T47D (cell line): ENCODE measurements at regions not wholly inside any gene's neighbourhood (a gene's known extent, or its start where the extent isn't known, plus 50 kb on each side); places are given as distances from the start of the nearest gene placed in this dataset.
A peak's percentile ranks its signal among the peaks of the same experiment; 100 is the strongest.

ENCODE experiments used
- DNase-seq, 2 experiments: peaks; one replicate each; pipeline versions ENCODE4 v3.0.0 to v3.0.0-alpha.2; 2011 to 2012; ENCODE audit warnings: low read depth in 1 of 2, low spot score in 1 of 2
- JUND ChIP-seq: IDR thresholded peaks from 2 replicates; pipeline ENCODE4 v1.6.1; 2012; ENCODE audit warnings: low read depth
- in situ Hi-C: cut with HindIII; loops from 2 replicates; pipeline ENCODE4 v1.10.0; 2016; ENCODE audit warnings: low sequenced_read_pairs, low pct_unique_long_range_greater_than_20kb

DNA sequence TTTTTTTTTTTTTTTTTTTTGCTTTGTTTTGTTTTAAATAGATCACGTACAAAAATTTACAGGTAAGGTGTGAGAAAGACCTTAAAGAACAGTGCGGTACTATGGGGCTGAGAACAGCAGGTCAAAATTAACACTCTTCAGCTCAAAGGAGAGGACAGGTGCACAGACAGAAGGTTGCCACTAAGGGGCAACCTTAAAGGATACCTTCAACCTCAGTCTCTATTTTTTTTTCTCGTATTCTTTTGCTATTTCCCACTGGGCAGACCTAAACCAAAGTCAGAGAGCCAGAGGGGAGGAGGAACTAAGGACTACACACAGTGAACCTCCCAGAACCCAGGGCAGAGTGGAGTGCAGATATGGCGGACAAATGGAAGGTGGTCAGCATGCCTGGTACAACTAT lies 1984.3 kb upstream of the IGFBP7 start:
- TF ChIP-seq JUND, result no peak
- in situ Hi-C loops, result no loop called here
- DNase-seq, result no peak

DNA sequence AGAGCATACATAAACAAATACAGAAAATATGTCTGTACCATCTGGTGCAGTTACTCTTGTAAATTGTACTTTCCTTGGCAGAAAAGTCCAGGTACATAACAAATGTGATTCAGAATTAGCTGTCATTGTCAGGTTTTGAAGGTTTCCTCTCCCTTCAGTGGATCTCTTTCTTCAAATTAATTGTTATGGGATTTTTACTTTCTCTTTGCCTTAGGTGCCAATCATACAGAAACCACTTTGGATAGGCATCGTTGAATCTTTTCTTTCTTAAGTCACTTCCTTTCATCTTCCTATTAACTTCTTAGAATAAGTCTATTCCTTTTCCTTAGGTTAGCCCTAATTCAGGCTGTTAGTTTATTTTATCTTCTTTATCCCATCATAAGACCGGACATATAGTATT lies 1992.1 kb upstream of the IGFBP7 start:
- in situ Hi-C loops, result no loop called here
- DNase-seq, result no peak
- no peak for TF ChIP-seq JUND

DNA sequence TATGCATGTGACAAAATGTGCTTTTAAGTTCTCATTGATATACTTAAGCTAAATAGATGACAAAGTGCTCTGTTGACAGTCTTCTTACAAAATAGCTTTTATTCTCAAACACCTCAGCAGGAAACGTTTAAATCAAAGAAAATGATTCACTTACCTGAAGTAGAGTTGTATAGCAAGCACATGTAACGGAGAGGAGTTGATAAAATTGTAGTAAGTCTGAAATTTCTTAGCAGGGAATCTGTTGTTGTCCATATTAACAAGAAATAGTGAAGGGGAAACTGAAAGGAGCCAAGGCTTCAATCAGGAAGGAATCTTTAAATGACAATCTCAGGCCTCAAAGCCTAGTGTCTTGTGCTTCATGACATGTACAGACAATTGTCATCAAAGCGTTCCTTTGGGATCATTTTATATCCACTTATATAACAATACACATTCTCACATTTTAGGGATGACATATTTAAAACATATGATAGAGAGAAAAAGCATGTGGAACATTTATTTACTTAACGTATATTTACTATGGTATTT lies 2010.2 kb upstream of the IGFBP7 start:
- DNase-seq, result no peak
- TF ChIP-seq JUND, result no peak
- in situ Hi-C loops, result no loop called here

DNA sequence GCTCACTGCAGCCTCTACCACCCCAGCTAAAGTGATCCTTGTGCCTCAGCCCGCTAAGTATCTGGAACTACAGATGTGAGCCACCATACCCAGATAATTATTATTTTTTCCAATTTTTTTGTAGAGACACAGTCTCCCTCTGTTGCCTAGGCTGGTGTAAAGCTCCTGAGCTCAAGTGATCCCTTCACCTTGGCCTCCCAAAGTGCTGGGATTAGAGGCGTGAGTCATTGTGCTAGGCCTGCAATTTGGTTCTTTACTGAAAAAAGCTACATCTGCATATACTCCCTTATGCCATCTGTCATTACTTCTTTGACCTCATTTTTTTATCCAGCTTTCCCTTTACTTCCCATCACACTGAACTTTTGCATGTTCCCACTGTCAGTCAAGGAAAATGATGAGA lies 2012.4 kb upstream of the IGFBP7 start:
- in situ Hi-C loops, result no loop called here
- DNase-seq, result no peak
- TF ChIP-seq JUND, result no peak

DNA sequence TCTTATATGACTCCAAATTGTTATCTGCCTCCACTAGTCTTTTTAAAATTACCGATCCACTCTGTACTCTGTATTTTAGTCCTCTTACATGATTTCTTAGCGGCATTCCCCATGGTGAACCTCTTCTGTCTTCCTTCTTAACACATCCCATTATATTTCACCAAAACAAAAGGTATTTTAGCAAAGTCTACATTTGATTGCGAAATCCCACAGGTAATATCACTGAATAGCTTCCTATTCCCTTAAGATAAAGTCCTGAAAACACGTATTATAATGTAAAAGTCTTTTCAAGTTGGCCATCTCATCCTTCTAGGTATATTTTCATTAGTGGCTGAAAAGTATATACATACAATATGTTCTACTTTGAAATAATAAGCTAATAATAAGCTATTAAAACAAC lies 2016.0 kb upstream of the IGFBP7 start:
- DNase-seq, result no peak
- in situ Hi-C loops, result no loop called here
- TF ChIP-seq JUND, result no peak

DNA sequence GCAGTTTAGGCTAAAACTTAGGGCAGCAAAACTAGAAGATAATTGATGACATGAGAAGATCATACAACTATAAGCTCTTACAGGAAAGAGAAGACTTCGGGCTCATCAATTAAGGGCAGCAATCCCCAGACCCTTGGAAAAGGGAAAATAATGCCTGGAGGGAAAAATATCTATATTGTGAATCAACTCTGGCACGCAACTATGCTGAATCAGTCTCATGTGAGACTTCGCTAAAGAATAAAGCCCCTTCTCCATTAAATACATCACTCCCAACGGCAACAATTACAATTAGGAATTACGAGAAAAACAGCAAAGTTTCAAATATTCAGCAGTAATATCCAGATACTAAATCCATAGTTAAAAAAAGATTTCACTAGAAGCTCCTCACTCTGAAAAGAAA lies 2016.8 kb upstream of the IGFBP7 start:
- no peak for TF ChIP-seq JUND
- DNase-seq, result no peak
- in situ Hi-C loops, result no loop called here

DNA sequence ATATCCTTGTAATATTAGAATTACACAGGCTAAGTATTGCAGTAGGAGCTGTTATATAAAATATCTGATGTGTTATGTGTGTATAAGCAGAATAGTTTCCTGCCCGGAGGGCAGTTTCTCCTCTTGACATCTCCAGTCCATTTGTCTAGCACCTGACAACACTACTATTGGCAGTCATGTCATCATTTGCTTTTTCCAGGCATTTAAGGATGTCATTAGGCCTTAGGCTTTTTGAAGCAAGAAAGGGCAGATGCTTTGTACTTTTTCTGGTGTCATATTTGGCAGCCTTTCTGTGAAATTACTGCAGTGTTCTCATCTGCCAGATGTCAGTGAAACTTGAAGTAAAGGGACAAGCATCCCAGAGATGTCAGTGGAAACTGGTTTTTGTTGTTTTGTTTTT lies 2017.6 kb upstream of the IGFBP7 start:
- peak in 1 of 2 experiments; percentile 59 for DNase-seq
- TF ChIP-seq JUND, result no peak
- in situ Hi-C loops, result no loop called here

DNA sequence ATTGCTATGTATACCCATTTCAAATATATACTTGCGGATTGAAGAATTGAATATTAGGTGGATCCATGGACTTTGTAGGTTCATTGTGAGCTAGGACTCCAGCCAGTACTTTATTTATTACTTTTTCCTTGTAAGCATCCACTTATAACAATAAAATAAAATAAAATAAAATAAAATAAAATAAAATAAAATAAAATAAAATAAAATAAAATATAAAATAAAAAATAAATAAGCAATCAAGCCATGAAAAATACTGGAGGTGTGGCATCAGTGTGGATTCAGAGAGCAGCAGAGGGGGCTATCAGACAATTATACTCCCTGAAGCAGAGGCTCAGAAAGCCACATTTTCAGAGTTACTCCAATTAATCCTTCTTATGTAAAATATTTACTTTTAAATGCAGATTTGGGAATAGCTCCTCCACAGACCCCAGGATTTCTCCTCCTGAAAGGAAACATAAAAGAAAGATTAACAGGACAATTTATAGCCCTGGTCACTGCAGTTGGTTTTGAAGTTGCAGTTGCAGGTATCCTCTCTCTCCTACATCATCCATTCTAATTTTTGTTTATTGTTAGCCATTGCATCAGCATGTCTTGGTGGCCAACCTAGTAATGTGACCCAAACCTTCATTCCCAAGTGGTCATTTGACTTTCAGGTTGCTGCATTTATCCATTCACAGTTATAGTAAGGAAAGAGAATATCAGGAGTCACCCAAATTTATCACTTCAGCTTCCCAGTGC lies 2025.2 kb upstream of the IGFBP7 start:
- in situ Hi-C loops, result no loop called here
- TF ChIP-seq JUND, result no peak
- DNase-seq, result no peak

DNA sequence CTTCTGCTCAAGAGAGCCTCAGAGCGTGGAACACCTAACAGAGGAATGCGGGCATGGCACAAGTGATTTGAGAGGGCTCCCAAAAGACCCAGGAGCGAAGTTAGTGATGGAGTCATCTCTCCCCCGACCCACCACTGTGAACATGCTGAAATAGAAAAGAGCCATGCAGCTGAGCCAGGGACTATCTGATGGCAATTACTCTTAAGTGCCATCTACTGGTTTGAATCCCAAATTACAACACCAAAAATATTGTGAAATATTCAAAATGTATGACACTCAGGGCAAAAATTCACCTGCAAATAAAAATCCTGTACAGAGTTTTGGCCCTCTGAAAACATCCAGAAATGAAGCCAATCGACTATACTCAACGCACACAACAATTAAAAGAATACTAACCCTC lies 2038.9 kb upstream of the ADGRL3 start:
- peak in 1 of 2 experiments; percentile 0 for DNase-seq
- no peak for TF ChIP-seq JUND
- in situ Hi-C loops, result no loop called here

DNA sequence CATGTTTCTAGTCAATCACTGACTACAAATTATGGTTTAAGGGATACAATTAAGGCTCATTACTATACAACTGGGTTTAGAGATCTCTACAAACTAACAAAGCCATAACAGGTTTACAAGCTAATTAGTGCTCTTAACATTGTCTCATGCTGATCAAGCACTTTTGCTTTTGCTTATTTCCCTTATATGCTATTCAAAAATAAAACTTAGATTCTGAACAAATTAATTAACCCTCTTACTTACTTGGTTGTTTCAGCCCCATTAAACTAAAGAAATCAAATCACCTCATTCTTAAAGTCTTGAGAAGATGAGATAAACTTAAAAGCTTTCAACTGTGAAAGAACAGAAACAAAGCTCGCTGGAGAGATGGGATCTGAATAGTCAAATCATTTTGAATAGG lies 2024.5 kb upstream of the ADGRL3 start:
- in situ Hi-C loops, result no loop called here
- TF ChIP-seq JUND, result no peak
- DNase-seq, result no peak

DNA sequence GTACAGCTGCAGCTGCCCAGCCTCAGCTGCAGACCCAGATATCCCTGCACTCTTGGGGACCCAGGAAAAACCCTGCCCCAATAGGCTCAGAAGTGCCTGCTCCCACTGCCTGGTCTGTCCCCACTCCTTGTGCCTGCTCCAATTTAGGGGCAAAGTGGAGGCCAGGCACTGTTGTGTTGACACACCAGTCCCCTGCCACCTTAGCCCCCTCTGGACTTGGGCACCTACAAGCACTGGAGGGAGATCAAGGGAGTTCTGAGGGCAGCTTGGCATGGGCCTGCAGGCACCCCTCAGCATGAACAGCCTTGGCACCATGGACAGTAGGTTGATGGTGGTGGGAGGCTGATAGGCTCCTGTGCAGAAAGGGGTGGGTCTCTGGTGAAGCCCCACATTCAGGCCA lies 2020.8 kb upstream of the ADGRL3 start:
- no peak for DNase-seq

DNA sequence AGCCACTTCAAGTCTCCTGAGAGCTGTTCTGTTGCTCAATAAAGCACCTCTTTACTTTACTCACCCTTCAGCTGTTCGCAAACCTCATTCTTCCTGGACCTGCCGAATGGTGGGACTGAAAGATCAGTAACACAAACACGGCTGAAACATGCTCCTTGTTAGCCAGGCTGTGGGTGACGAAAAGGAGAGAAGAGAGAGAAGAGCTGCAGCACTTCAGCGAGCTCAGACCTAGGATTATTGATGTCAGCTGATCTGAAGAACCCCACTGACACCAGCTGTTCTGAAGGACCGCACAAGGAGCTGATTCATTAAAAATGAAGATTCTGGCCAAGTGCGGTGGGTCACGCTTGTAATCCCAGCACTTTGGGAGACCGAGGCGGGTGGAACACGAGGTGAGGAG lies 2020.0 kb upstream of the ADGRL3 start:
- no peak for TF ChIP-seq JUND
- DNase-seq, result no peak
- in situ Hi-C loops, result no loop called here

More for the DNA sequence above, 2020.8 kb upstream of the ADGRL3 start:
- no peak for TF ChIP-seq JUND
- in situ Hi-C loops, result no loop called here

DNA sequence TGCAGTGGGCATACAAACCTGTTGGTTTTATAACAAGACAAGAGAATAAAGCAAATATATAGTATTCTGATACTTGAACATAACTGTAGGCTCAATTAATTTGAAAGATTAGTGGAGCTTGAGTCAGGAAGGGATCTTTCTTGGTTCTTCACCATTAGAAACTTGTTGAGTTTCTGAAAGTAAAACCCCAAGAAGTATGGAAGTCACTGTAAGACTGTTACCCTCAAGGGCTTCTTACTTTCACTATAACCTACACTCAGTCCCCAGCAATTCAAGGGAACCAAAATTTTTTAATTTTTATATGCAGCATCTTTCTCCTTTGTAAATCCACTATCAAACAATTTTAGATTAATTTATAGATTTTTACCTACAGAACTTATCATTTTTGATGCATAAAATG lies 2019.2 kb upstream of the ADGRL3 start:
- no peak for DNase-seq
- in situ Hi-C loops, result no loop called here
- no peak for TF ChIP-seq JUND

DNA sequence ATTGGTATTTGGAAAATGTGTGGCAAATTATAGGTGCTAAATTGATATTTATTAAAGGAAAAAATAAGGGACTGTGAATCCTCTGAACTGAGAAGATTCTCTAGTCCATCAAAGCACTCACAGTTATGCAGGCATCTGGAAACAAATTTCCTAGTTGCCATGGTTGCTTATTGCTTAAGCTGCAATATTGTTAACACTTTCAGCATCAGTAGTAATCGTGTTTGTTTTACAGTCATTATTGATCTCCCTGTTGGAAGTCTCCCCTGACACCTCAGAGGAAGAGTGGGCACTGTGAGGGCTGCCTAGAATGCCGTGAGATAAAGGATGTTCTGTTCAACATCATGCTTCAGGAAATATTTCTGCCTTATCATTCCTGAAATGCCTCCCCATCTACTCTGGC lies 2004.3 kb upstream of the ADGRL3 start:
- no peak for TF ChIP-seq JUND
- DNase-seq, result no peak
- in situ Hi-C loops, result no loop called here

DNA sequence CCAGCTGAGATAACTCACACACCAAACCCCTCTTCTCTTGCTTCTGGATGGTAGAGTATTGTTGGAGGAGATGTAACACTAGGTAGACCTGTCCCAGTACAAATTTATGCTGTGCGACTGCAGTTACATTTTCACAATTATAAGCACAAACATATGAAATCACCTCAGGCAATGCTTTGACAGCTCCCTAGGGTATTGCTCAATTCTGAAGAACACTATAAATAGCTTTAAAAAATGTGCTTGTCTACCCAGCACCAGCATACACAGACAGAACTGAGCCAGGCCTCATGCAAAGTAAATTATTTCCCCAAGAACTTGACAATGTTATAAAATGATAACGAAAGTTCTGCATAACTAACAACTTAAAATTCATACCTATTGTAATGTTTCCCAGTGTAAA lies 1999.1 kb upstream of the ADGRL3 start:
- in situ Hi-C loops, result no loop called here
- TF ChIP-seq JUND, result no peak
- DNase-seq, result peak in 1 of 2 experiments; percentile 15
